ENCODE measurements at regions not wholly inside any gene's neighbourhood (a gene's known extent, or its start where the extent isn't known, plus 50 kb on each side); places are given as distances from the start of the nearest gene placed in this dataset.
"Not testable (repeated sequence)": the region's sequence is repeated elsewhere in the genome, so short reads cannot be mapped to it uniquely, and the experiment has no call there.

DNA sequence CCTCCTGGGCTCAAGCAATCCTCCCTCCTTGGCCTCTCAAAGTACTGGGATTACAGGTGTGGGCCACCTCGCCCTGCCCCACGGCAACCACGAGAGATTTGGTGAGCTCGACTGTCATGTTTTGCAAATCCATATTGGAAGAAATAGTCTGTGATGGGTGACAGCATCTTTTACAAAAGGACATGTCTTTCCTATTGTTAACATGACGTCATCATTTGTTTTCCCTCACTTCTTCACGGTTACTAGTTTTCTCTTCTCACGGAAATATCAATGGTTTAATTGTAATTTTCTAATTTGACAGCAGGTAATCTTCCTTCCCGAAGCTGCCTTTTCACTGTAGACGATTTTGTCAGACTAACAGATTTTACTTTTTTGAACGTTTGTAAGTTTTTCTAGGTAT lies 110.8 kb upstream of the GREM2 start:
- Histone ChIP-seq H3K27ac (no peak overlapping the region), H3K36me3 (no peaks in the 10 kb centered on the region), H3K9me3 (ENCODE audit: severe bottlenecking) (peaks cover 7% of the 10 kb centered on the region), H3K27me3 (ENCODE audit: insufficient read depth, low read depth, severe bottlenecking) (no peaks in the 10 kb centered on the region), H3K4me3 (ENCODE audit: low read depth, low read length) (no peak overlapping the region)
- no peak for DNase-seq
- TF ChIP-seq, protein P1, sequence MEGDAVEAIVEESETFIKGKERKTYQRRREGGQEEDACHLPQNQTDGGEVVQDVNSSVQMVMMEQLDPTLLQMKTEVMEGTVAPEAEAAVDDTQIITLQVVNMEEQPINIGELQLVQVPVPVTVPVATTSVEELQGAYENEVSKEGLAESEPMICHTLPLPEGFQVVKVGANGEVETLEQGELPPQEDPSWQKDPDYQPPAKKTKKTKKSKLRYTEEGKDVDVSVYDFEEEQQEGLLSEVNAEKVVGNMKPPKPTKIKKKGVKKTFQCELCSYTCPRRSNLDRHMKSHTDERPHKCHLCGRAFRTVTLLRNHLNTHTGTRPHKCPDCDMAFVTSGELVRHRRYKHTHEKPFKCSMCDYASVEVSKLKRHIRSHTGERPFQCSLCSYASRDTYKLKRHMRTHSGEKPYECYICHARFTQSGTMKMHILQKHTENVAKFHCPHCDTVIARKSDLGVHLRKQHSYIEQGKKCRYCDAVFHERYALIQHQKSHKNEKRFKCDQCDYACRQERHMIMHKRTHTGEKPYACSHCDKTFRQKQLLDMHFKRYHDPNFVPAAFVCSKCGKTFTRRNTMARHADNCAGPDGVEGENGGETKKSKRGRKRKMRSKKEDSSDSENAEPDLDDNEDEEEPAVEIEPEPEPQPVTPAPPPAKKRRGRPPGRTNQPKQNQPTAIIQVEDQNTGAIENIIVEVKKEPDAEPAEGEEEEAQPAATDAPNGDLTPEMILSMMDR (IDR thresholded peaks at IDR 0.05; ENCODE audit: low read depth, low read length) = no peak

DNA sequence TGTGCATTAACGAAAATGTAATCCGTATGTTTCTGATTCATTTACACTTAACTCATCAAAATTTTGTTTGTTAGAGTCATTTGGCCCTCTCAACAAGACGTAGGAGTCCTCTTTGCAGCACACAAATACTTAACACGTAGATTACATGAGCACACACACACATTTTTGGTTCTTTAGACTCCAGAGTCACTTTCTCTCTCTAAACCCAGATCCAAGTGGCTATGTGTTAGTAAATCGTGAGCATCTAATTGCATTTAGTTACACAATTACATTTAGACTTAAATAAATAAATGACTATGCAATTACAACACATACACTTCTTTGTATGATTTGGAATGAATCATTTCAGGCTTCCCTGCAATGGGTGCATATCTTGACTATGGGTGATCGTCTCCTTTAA lies 109.0 kb upstream of the GREM2 start:
- H3K27ac ChIP-seq = no peak overlapping the region
- H3K4me3 ChIP-seq (ENCODE audit: low read depth, low read length) = no peak overlapping the region
- TF ChIP-seq, protein P1 (IDR thresholded peaks at IDR 0.05; ENCODE audit: low read depth, low read length) = no peak
- no peak for DNase-seq
- no peaks in the 10 kb centered on the region for H3K36me3 ChIP-seq
- H3K9me3 ChIP-seq (ENCODE audit: severe bottlenecking) = peaks cover 4% of the 10 kb centered on the region
- no peaks in the 10 kb centered on the region for H3K27me3 ChIP-seq (ENCODE audit: insufficient read depth, low read depth, severe bottlenecking)

DNA sequence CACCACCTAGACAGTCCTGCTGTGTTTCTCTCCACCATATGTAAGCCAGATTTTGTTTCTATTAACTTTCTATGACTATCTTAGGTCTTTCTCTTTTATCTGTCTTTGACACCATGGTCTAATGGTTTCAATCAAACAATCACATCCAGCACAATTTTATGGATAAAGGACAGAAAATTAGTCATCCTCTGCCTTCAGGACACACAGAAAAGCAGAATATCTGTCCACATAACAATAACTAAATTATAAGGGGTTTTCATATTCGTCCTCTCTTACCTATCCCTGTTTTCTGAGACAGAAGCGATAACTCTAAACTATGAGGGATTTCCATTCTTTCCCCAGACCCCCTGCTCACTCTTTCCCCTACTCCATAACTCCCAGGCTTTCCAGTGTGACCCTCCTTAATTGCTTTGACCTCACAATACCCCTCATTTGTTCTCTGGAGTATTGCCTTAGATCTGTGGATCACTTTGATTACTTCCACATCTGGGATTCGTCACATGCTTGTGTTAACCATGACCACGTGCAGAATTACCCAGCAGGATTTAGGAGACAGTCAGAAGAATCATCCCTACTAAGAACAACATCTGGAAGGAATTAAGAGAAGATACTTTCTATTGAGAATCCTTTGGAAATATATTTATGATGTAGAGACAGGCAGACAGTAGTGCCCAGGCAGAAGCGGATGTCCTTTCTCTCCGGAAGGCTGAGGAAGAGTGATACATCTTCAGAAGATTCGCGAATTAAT lies 108.2 kb upstream of the GREM2 start:
- Histone ChIP-seq H3K9me3 (ENCODE audit: severe bottlenecking) (no peaks in the 10 kb centered on the region), H3K27ac (no peak overlapping the region), H3K36me3 (no peaks in the 10 kb centered on the region), H3K27me3 (ENCODE audit: insufficient read depth, low read depth, severe bottlenecking) (no peaks in the 10 kb centered on the region), H3K4me3 (ENCODE audit: low read depth, low read length) (no peak overlapping the region)
- TF ChIP-seq, protein P1 (IDR thresholded peaks at IDR 0.05; ENCODE audit: low read depth, low read length) = no peak
- no peak for DNase-seq

DNA sequence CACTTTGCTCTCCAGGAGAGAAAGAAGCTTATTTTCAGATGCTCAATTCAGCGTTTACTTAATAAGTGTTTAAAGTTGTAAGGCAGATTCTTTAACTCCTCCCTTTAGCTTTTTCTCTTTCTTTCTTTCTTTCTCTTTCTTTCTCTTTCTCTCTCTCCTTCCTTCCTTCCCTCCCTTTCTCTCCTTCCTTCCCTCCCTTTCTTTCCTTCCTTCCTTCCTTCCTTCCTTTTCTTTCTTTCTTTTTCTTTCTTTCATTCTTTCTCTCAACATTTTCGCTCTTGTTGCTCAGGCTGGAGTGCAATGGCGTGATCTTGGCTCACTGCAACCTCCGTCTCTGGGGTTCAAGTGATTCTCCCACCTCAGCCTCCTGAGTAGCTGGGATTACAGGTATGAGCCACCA lies 104.6 kb upstream of the GREM2 start:
- H3K9me3 ChIP-seq (ENCODE audit: severe bottlenecking); DNase-seq; H3K36me3 ChIP-seq; H3K4me3 ChIP-seq (ENCODE audit: low read depth, low read length); H3K27me3 ChIP-seq (ENCODE audit: insufficient read depth, low read depth, severe bottlenecking); H3K27ac ChIP-seq: not testable (repeated sequence)

DNA sequence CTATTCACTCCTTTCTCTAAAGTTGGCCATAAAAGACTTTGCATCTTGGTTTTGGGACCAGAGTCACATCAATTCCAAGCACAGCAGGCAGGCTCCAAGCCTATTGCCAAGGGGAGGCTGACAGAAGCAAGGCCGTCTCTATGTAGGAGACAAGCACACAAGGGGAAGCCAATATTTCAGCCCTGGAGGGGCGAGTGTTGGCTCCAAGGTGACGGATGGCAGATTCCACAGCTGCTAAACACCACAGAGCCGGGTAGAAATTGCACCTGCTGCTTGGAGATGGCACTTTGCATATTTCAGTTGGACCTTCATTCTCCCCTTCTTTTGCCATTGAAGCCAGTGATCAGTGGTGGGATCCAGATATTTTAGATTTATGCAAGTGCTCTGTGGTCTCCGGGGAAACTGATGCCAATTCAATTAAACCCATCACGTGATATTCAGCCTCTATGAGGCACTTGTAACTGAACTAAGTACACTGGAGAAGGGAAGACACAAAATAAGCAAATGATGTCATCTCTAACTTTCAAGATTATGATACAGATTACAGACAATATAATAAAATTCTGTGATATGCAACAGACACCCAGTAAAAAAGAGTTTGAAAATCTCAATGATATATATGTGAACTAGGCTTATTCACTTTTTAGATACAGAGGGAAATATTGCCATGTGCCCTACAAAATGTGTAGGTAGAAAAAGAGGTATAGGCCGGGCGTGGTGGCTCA lies 102.8 kb upstream of the GREM2 start:
- Histone ChIP-seq H3K4me3 (ENCODE audit: low read depth, low read length) (no peak overlapping the region), H3K36me3 (no peaks in the 10 kb centered on the region), H3K27ac (no peak overlapping the region), H3K27me3 (ENCODE audit: insufficient read depth, low read depth, severe bottlenecking) (no peaks in the 10 kb centered on the region), H3K9me3 (ENCODE audit: severe bottlenecking) (no peaks in the 10 kb centered on the region)
- TF ChIP-seq, protein P1 (IDR thresholded peaks at IDR 0.05; ENCODE audit: low read depth, low read length) = no peak
- no peak for DNase-seq

DNA sequence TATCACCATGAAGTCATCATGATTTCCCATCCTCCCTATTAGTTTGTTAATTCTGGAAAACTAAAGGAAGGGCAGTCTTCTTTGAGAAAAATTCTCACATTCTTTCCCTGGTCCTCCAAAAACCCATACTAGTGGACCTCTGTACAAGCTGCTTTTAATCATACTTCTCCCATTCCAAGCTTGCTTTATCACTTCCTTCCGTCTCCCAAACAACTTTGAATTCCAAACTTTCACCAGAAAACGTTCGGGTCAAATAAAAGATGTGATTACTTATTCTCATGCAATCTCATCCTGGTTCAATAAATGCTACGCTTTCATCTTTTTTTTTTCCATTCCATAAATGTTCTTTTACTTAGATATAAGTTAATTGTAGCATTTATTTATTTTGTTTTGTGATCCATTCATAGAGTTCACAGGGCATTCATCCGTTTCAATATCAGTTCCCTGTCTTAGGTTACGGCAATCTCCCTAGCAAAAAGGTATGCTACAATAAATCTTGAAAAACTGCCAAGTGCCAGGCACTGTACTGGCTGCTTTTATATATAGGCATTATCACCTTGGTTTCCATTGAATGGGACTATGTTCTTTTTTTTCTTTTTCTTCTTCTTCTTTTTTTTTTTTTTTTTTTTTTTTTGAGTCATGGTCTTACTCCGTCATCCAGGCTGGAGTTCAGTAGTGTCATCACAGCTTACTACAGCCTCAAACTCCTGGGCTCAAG lies 100.2 kb upstream of the GREM2 start:
- Histone ChIP-seq H3K4me3 (ENCODE audit: low read depth, low read length) (no peak overlapping the region), H3K27ac (no peak overlapping the region), H3K36me3 (no peaks in the 10 kb centered on the region), H3K9me3 (ENCODE audit: severe bottlenecking) (no peaks in the 10 kb centered on the region), H3K27me3 (ENCODE audit: insufficient read depth, low read depth, severe bottlenecking) (no peaks in the 10 kb centered on the region)
- TF ChIP-seq, protein P1 (IDR thresholded peaks at IDR 0.05; ENCODE audit: low read depth, low read length) = no peak
- DNase-seq = no peak

All from WERI-Rb-1 (cell line).